ENCODE measurements at regions not wholly inside any gene's neighbourhood (a gene's known extent, or its start where the extent isn't known, plus 50 kb on each side); places are given as distances from the start of the nearest gene placed in this dataset.
A peak's percentile ranks its signal among the peaks of the same experiment; 100 is the strongest.

GRCh38 chr3:31057891-31058290 lies 163.4 kb upstream of the GADL1 start:
- Histone ChIP-seq H3K27ac (no peak overlapping the region), H3K9me3 (peaks cover 8% of the 10 kb centered on the region), H3K27me3 (no peaks in the 10 kb centered on the region), H3K4me3 (no peak overlapping the region), H3K4me1 (no peaks in the 10 kb centered on the region), H3K36me3 (no peaks in the 10 kb centered on the region)
- intact Hi-C loops (cut with DNase I), result no loop called here
- TF ChIP-seq POLR2A (IDR thresholded peaks at IDR 0.05) (no peak), POLR2AphosphoS5 (IDR thresholded peaks at IDR 0.05; ENCODE audit: insufficient read depth in 1 of 2, low read depth in 1 of 2) (no peak), CTCF (IDR thresholded peaks at IDR 0.05) (no peak)
- DNase-seq (ENCODE audit: extremely low spot score in 2 of 2), result no peak

GRCh38 chr3:31064021-31064420 lies 169.6 kb upstream of the GADL1 start:
- H3K4me3 ChIP-seq, result no peak overlapping the region
- DNase-seq (ENCODE audit: extremely low spot score in 2 of 2), result no peak
- intact Hi-C loops (cut with DNase I), result no loop called here
- H3K27me3 ChIP-seq, result no peaks in the 10 kb centered on the region
- TF ChIP-seq POLR2AphosphoS5 (IDR thresholded peaks at IDR 0.05; ENCODE audit: insufficient read depth in 1 of 2, low read depth in 1 of 2) (no peak), CTCF (IDR thresholded peaks at IDR 0.05) (no peak), POLR2A (IDR thresholded peaks at IDR 0.05) (no peak)
- H3K9me3 ChIP-seq, result peaks cover 4% of the 10 kb centered on the region
- H3K36me3 ChIP-seq, result no peaks in the 10 kb centered on the region
- H3K4me1 ChIP-seq, result no peaks in the 10 kb centered on the region
- H3K27ac ChIP-seq, result no peak overlapping the region

DNA sequence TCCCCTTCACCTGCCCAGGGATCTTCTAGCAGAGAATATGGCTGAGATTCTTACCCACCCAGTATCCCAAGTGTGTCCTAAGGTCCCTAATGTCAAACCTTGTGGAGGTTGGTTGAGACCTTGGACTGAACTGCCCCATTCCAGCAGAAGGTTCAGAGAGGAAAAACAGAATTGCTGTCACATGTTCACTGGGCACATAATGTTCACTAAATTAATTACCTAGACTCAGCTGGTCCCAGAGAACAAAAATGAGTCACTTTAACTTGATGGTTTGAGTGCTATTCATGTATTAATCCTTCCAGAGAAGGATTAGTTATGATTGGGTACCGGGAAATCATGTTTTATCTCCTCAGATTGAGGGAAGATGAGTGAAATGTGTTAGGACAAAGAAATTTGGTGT lies 171.3 kb upstream of the GADL1 start:
- intact Hi-C loops (cut with DNase I), result no loop called here
- H3K27ac ChIP-seq, result no peak overlapping the region
- H3K4me1 ChIP-seq, result no peaks in the 10 kb centered on the region
- no peak overlapping the region for H3K4me3 ChIP-seq
- no peaks in the 10 kb centered on the region for H3K27me3 ChIP-seq
- TF ChIP-seq POLR2AphosphoS5 (IDR thresholded peaks at IDR 0.05; ENCODE audit: insufficient read depth in 1 of 2, low read depth in 1 of 2), result peak in 1 of 2 donors; percentile 24
- no peak for TF ChIP-seq CTCF (IDR thresholded peaks at IDR 0.05)
- no peaks in the 10 kb centered on the region for H3K9me3 ChIP-seq
- H3K36me3 ChIP-seq, result no peaks in the 10 kb centered on the region
- no peak for DNase-seq (ENCODE audit: extremely low spot score in 2 of 2)

DNA sequence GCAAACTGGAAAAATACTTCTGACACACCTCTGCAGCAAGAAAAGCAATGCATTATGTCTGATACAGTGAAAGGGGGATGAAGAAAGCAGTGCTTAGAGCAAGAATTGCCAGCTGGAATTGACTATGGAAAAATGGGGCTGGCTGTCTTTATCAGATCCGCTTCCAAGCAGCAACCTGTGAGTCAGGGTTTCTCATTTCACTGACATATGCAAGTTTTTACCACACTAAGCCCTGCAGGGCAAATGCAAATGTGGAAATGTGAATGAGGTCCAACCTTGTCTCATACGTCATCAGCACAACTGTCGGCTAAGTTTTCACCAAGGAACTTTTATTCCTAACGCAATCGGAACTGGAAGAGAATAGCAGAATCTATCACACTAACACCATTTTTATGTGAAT lies 172.5 kb upstream of the GADL1 start:
- Histone ChIP-seq H3K27ac (no peak overlapping the region), H3K9me3 (no peaks in the 10 kb centered on the region), H3K4me1 (no peaks in the 10 kb centered on the region), H3K4me3 (no peak overlapping the region), H3K27me3 (no peaks in the 10 kb centered on the region), H3K36me3 (no peaks in the 10 kb centered on the region)
- TF ChIP-seq POLR2AphosphoS5 (IDR thresholded peaks at IDR 0.05; ENCODE audit: insufficient read depth in 1 of 2, low read depth in 1 of 2) (peak in 1 of 2 donors; percentile 66), POLR2A (IDR thresholded peaks at IDR 0.05) (no peak)
- intact Hi-C loops (cut with DNase I), result no loop called here
- DNase-seq (ENCODE audit: extremely low spot score in 2 of 2), result no peak

GRCh38 chr3:31075471-31075870 lies 181.0 kb upstream of the GADL1 start:
- intact Hi-C loops (cut with DNase I), result no loop called here
- H3K27me3 ChIP-seq, result no peaks in the 10 kb centered on the region
- H3K27ac ChIP-seq, result no peak overlapping the region
- H3K4me3 ChIP-seq, result no peak overlapping the region
- H3K4me1 ChIP-seq, result no peaks in the 10 kb centered on the region
- no peak for DNase-seq (ENCODE audit: extremely low spot score in 2 of 2)
- TF ChIP-seq CTCF (IDR thresholded peaks at IDR 0.05) (no peak), POLR2A (IDR thresholded peaks at IDR 0.05) (no peak), POLR2AphosphoS5 (IDR thresholded peaks at IDR 0.05; ENCODE audit: insufficient read depth in 1 of 2, low read depth in 1 of 2) (no peak)
- H3K36me3 ChIP-seq, result no peaks in the 10 kb centered on the region
- H3K9me3 ChIP-seq, result no peaks in the 10 kb centered on the region

DNA sequence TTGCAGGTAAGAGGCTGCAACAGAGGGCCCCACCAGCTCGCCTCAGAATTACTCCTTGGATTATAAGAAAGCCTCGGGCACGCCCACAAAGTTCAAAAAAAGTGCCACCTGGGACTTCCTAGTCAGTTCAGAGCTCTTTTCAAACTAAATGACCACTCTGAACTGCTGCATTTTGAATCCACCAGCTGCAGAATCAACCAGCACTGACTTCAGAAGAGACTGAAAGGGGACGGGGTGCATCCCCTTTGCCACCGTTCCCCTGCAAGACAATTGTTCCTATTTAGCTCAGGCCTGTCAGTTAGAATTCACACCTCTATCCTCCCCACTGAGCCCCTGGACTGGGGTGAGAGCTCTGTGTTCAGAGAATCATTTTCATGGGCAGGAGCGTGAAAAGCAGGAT lies 181.4 kb upstream of the GADL1 start:
- Histone ChIP-seq H3K36me3 (no peaks in the 10 kb centered on the region), H3K27me3 (no peaks in the 10 kb centered on the region), H3K27ac (no peak overlapping the region), H3K4me3 (no peak overlapping the region), H3K4me1 (no peaks in the 10 kb centered on the region), H3K9me3 (no peaks in the 10 kb centered on the region)
- intact Hi-C loops (cut with DNase I), result no loop called here
- DNase-seq (ENCODE audit: extremely low spot score in 2 of 2), result no peak
- TF ChIP-seq CTCF (IDR thresholded peaks at IDR 0.05) (no peak), POLR2AphosphoS5 (IDR thresholded peaks at IDR 0.05; ENCODE audit: insufficient read depth in 1 of 2, low read depth in 1 of 2) (no peak), POLR2A (IDR thresholded peaks at IDR 0.05) (no peak)

All from vagina (tissue), 2 donors.